HG02870 (cell line): ENCODE measurements at regions not wholly inside any gene's neighbourhood (a gene's known extent, or its start where the extent isn't known, plus 50 kb on each side); places are given as distances from the start of the nearest gene placed in this dataset.
"Not testable (repeated sequence)": the region's sequence is repeated elsewhere in the genome, so short reads cannot be mapped to it uniquely, and the experiment has no call there.

ENCODE experiments used
- ATAC-seq: cut with Tn5 transposase; IDR thresholded peaks from one replicate; pipeline ENCODE4 v1.9.1; 2021; ENCODE audit warnings: mild to moderate bottlenecking, moderate library complexity; ENCODE audit not compliant: unreplicated experiment

- ATAC-seq: no peak
These were observed 119.7 kb upstream of the CRIM1 start for GRCh38 chr2:36235882-36236281.

DNA sequence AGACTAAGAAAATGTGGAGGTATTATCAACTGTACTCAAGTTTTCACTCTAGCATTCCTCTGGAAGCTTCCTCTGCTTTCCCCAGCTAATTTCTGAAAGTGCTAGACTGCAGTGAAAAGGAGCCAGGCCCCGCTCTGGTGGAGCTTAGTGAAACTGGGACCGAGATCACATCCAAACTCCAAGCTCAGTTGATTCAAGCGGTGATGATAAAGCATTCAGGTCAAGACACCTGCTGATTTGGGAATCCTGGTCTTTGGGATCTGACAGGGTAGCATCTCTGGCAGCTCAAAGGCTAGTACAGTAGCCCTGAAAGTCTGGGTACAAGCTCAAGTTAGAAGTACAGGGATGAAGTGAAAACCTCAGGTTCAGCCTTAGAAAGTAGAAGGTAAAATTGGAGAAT is 120.2 kb upstream of the CRIM1 start:
- ATAC-seq: no peak

DNA sequence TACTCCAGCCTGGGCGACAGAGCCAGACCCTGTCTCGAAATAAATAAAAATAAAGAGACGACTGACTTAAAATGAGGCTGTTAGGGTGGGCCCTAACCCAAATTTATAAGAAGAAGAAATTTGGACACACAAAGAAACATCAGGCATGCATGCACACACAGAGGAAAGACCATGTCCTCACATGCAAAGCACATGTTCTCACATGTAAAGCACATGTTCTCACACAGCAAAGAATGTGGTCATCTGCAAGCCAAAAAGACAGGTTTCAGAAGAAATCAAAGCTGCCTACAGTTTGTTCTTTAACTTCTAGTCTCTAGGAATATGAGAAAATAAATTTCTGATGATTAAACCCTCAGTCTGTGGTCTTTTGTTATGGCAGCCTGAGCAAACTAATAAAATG is 132.3 kb upstream of the CRIM1 start:
- no peak for ATAC-seq

DNA sequence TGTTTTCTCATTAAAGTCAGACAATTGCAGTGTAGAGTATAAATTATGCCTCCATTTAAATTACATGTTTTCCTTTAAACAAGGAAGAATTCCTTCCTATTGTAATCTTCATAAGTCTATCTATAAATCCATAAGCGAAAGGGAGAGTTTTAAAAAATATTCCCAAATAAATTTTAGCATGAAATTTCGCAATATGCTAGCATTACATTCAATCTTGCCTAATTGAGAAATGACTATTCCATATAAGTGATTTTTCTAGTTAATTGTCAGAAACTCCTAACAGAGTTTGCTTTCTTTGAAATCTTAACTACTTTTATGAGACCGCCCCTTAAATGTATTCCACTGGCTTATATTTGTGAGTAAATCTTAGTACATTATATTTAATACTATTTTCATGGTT is 133.1 kb upstream of the CRIM1 start:
- ATAC-seq: no peak

GRCh38 chr2:36214691-36215090 is 140.9 kb upstream of the CRIM1 start:
- no peak for ATAC-seq

- no peak for ATAC-seq
These were observed 152.2 kb upstream of the CRIM1 start for GRCh38 chr2:36203366-36203765.

DNA sequence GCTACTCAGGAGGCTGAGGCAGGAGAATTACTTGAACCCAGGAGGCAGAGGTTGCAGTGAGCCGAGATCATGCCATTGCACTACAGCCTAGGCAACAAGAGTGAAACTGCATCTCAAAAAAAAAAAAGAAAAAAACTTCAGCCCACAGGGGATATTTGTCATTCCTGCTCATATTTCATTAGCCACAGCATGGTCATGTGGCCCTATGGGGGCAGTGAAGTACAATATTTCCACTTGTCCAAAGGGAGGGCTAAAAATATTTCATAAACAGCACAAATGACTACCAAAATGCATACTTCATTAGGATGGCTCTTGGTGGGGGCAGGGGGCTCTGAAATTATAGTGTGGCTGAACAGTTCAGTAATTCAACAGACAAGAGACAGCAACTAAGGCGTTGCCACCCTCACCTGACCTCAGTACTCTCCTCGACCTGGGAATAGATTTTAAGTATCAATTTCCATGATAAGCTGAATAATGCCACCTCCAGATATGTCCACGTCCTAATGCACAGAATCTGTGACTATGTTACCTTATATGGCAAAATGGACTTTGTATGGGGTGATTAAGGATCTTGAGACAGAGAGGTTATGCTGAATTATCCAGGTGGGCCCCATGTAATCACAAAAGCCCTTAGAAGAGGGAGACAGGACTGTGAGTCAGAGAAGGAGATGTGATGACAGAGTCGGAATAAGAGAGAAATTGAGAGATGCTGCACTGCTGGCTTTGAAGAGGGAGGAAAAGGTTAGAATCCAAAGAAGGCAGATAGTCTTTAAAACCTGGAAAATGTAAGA is 158.2 kb upstream of the CRIM1 start:
- ATAC-seq: no peak

- no peak for ATAC-seq
These were observed 161.9 kb upstream of the CRIM1 start for GRCh38 chr2:36193680-36194079.

GRCh38 chr2:36192983-36193382 is 162.6 kb upstream of the CRIM1 start:
- no peak for ATAC-seq

- ATAC-seq: no peak
These were observed 165.5 kb upstream of the CRIM1 start for GRCh38 chr2:36190097-36190496.

GRCh38 chr2:36185624-36186023 is 170.0 kb upstream of the CRIM1 start:
- no peak for ATAC-seq

- no peak for ATAC-seq
These were observed 170.7 kb upstream of the CRIM1 start for GRCh38 chr2:36184848-36185247.

DNA sequence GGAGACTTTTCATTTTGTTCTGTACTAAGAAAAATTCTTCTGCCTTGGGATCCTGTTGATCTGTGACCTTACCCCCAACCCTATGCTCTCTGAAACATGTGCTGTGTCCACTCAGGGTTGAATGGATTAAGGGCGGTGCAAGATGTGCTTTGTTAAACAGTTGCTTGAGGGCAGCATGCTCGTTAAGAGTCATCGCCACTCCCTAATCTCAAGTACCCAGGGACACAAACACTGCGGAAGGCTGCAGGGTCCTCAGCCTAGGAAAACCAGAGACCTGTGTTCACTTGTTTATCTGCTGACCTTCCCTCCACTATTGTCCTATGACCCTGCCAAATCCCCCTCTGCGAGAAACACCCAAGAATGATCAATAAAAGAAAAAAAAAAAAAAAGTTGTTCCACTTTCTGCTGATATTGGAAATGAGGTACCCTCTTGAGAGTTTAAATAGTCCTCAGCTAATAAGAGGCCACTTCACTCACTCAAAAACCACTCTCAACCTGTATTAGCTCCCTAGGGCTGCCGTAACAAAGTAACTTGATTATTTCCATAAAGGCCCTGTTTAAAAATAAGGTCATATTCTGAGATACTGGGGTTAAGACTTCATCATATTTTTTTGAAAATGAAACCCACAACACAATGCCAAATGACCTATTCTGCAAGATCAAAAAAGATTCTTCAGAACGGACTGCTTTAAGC is 174.6 kb upstream of the CRIM1 start:
- not testable (repeated sequence) for ATAC-seq

- ATAC-seq: not testable (repeated sequence)
These were observed 175.3 kb upstream of the CRIM1 start for GRCh38 chr2:36180293-36180692.

- not testable (repeated sequence) for ATAC-seq
These were observed 175.8 kb upstream of the CRIM1 start for GRCh38 chr2:36179668-36180269.

DNA sequence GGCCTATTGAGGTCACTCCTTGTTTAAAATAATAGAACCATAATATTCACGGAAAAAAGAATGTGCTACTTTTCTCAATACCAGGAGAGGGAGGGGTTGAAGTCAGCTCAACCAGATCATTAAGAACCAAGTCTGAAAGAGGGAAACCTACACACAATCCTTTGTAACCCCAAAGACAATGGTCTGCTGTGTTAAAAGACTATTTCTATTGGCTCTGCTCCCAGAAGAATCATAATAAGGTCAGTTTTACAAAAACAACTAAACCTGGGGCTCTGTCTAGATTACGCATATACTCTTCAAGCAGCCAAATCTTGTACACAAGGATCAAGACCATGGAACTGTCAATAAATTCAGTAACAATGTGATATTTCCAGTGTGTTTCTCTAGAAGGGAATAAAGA is 177.2 kb upstream of the CRIM1 start:
- no peak for ATAC-seq

DNA sequence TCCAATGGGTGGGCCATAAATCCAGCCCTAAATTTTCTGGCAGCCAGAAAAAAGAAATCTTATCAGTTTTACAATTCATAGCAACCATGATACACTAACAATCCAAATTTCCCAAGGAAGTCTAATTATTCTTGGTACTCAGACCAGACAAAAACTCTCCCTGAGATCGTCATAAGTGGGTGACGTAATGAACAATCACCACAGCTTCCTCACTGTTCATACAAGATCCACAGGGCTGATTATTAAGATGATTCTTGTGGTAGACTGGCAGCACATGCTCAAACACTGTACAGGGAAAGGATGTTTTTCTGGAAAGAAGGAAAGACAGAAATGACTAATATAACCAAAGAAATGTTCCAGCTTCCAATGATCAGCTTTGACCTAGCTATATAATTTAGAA is 178.3 kb upstream of the CRIM1 start:
- no peak for ATAC-seq

GRCh38 chr2:36174920-36175319 is 180.7 kb upstream of the CRIM1 start:
- no peak for ATAC-seq

DNA sequence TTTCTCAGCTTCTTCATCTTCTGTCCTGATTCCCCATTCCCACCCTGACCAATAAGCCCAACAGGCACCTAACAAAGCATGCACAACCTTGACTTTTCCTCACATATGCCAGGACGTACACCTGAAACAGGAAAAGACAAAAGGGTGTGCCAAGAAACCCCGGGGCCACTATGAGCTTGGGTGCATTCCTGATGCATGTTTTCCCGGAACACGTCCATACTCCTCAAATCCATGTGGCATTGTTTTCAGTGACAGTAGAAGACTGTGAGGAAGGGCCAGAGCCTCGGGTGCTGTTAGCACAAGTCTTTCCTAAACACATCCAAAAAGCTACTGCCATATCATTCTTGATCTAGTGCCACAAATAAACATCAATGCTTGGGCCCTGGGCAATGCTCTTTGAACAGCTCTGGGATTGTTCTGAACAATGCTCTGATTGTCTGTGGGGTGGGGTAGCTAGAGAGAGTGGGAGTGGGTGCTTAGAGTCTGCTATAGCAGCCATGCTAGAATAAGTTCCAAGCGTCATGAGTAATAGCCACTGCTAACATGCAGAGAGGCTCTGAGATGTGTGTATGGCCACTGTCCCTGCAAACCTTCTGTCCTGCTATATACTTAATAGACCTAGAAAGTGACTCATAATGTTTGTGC is 181.7 kb upstream of the CRIM1 start:
- ATAC-seq: no peak

DNA sequence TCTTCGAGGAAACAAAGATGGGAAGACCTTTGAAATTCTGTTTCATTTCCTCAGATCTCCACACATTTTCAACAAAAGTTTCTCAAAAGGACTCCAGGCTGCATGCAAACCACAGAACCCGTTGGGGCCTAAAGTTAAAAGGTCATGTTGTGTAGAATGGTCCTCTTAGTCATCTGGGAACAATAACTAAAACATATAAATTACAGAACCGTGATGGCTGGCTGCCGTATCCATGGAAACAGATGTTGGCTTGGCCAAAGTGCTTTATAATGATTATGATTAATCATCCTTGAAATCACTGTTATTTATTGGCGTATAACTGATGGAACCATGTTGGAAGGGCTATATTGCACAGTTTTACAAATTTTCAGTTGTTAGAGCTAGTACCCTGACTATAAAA is 182.8 kb upstream of the CRIM1 start:
- no peak for ATAC-seq

- ATAC-seq: no peak
These were observed 184.8 kb upstream of the CRIM1 start for GRCh38 chr2:36170805-36171204.

GRCh38 chr2:36169843-36170242 is 185.7 kb upstream of the CRIM1 start:
- no peak for ATAC-seq
